ENCODE measurements at regions not wholly inside any gene's neighbourhood (a gene's known extent, or its start where the extent isn't known, plus 50 kb on each side); places are given as distances from the start of the nearest gene placed in this dataset.

GRCh38 chr17:79671085-79671694 is 59.6 kb upstream of the ENPP7 start:
- H3K27me3 ChIP-seq (ENCODE audit: control insufficient read depth, insufficient read depth, low read length), result no peaks in the 10 kb centered on the region
- FAIRE-seq (no peak), DNase-seq (peak in 1 of 5 donors; percentile 47)
- no peak overlapping the region for H3K4me3 ChIP-seq (ENCODE audit: low read length in 3 of 3)
- no peak overlapping the region for H3K27ac ChIP-seq (ENCODE audit: low read depth in 2 of 2, low read length in 2 of 2)
- no peaks in the 10 kb centered on the region for H3K36me3 ChIP-seq (ENCODE audit: control insufficient read depth in 2 of 3, insufficient read depth in 3 of 3, low read length in 3 of 3)
- no peak for TF ChIP-seq CTCF (IDR thresholded peaks at IDR 0.05; ENCODE audit: borderline replicate concordance, extremely low read depth, insufficient read depth)
- H3K9me3 ChIP-seq (ENCODE audit: control insufficient read depth in 2 of 3, insufficient read depth in 1 of 3, low read length in 3 of 3), result peaks cover 0 to 10% (median 8%) of the 10 kb centered on the region in 3 donors
- H3K9ac ChIP-seq (ENCODE audit: low read length in 3 of 3), result no peak overlapping the region
- no peaks in the 10 kb centered on the region for H3K4me1 ChIP-seq (ENCODE audit: control insufficient read depth in 2 of 3, insufficient read depth in 2 of 3, low read depth in 1 of 3, low read length in 3 of 3)
- intact Hi-C loops (cut with DNase I), result no loop called here

GRCh38 chr17:79670537-79671084 is 59.8 kb upstream of the RBFOX3 start:
- Histone ChIP-seq H3K4me3 (ENCODE audit: low read length in 3 of 3) (no peak overlapping the region), H3K4me1 (ENCODE audit: control insufficient read depth in 2 of 3, insufficient read depth in 2 of 3, low read depth in 1 of 3, low read length in 3 of 3) (no peaks in the 10 kb centered on the region), H3K9me3 (ENCODE audit: control insufficient read depth in 2 of 3, insufficient read depth in 1 of 3, low read length in 3 of 3) (peaks cover 0 to 10% (median 8%) of the 10 kb centered on the region in 3 donors), H3K27ac (ENCODE audit: low read depth in 2 of 2, low read length in 2 of 2) (no peak overlapping the region), H3K27me3 (ENCODE audit: control insufficient read depth, insufficient read depth, low read length) (no peaks in the 10 kb centered on the region), H3K36me3 (ENCODE audit: control insufficient read depth in 2 of 3, insufficient read depth in 3 of 3, low read length in 3 of 3) (no peaks in the 10 kb centered on the region), H3K9ac (ENCODE audit: low read length in 3 of 3) (no peak overlapping the region)
- TF ChIP-seq CTCF (IDR thresholded peaks at IDR 0.05; ENCODE audit: borderline replicate concordance, extremely low read depth, insufficient read depth), result no peak
- peak in 1 of 5 donors; percentile 24 for DNase-seq
- no peak for FAIRE-seq
- intact Hi-C loops (cut with DNase I), result no loop called here

- FAIRE-seq, result no peak
- TF ChIP-seq CTCF (IDR thresholded peaks at IDR 0.05; ENCODE audit: borderline replicate concordance, extremely low read depth, insufficient read depth), result no peak
- Histone ChIP-seq H3K4me1 (ENCODE audit: control insufficient read depth in 2 of 3, insufficient read depth in 2 of 3, low read depth in 1 of 3, low read length in 3 of 3) (no peaks in the 10 kb centered on the region), H3K4me3 (ENCODE audit: low read length in 3 of 3) (no peak overlapping the region), H3K9me3 (ENCODE audit: control insufficient read depth in 2 of 3, insufficient read depth in 1 of 3, low read length in 3 of 3) (peaks cover 0 to 10% (median 8%) of the 10 kb centered on the region in 3 donors), H3K36me3 (ENCODE audit: control insufficient read depth in 2 of 3, insufficient read depth in 3 of 3, low read length in 3 of 3) (no peaks in the 10 kb centered on the region), H3K27me3 (ENCODE audit: control insufficient read depth, insufficient read depth, low read length) (no peaks in the 10 kb centered on the region), H3K9ac (ENCODE audit: low read length in 3 of 3) (no peak overlapping the region), H3K27ac (ENCODE audit: low read depth in 2 of 2, low read length in 2 of 2) (no peak overlapping the region)
- no peak for DNase-seq
- intact Hi-C loops (cut with DNase I), result no loop called here
These were observed 59.0 kb upstream of the RBFOX3 start for GRCh38 chr17:79669861-79670260.

Measured in kidney (tissue), 13 donors.